ENCODE measurements at regions not wholly inside any gene's neighbourhood (a gene's known extent, or its start where the extent isn't known, plus 50 kb on each side); places are given as distances from the start of the nearest gene placed in this dataset.

DNA sequence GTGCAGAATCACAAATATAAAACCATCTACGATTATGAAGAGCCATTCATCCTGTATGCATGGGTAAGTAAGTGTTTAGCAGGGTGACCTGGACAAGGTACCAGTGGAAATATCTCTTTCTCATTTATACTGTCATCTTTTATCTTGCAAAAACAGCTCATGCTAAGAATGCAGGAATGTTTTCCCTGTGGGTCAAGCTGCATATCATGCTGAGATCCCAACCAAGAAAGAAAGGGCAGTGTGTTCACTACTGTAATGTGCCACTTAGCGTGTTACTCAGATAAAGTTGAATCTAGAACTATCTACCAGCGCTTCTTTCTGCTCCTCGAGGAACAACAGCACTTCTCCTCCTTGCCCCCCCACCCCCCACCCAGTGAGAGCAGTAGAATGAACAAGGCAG lies 212.7 kb upstream of the TBL1X start:
- Histone ChIP-seq H3K9me3 (ENCODE audit: control insufficient read depth, insufficient read depth, low read length) (no peaks in the 10 kb centered on the region), H3K27ac (ENCODE audit: low read depth, low read length) (no peak overlapping the region), H3K27me3 (ENCODE audit: control insufficient read depth, insufficient read depth, low read length) (no peaks in the 10 kb centered on the region), H3K4me3 (ENCODE audit: low read depth, low read length) (no peak overlapping the region)
- TF ChIP-seq, protein P1, sequence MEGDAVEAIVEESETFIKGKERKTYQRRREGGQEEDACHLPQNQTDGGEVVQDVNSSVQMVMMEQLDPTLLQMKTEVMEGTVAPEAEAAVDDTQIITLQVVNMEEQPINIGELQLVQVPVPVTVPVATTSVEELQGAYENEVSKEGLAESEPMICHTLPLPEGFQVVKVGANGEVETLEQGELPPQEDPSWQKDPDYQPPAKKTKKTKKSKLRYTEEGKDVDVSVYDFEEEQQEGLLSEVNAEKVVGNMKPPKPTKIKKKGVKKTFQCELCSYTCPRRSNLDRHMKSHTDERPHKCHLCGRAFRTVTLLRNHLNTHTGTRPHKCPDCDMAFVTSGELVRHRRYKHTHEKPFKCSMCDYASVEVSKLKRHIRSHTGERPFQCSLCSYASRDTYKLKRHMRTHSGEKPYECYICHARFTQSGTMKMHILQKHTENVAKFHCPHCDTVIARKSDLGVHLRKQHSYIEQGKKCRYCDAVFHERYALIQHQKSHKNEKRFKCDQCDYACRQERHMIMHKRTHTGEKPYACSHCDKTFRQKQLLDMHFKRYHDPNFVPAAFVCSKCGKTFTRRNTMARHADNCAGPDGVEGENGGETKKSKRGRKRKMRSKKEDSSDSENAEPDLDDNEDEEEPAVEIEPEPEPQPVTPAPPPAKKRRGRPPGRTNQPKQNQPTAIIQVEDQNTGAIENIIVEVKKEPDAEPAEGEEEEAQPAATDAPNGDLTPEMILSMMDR (IDR thresholded peaks at IDR 0.05; ENCODE audit: low read depth, low read length), result no peak
- CTCF ChIA-PET, result interaction anchor here (0.6 kb wide), 1 partner anchor 83 kb away, joined by 3 read pairs; no protein-coding TSS in a partner anchor
- POLR2A ChIA-PET, result no interaction called here
- DNase-seq (ENCODE audit: low read depth, low spot score), result no peak

DNA sequence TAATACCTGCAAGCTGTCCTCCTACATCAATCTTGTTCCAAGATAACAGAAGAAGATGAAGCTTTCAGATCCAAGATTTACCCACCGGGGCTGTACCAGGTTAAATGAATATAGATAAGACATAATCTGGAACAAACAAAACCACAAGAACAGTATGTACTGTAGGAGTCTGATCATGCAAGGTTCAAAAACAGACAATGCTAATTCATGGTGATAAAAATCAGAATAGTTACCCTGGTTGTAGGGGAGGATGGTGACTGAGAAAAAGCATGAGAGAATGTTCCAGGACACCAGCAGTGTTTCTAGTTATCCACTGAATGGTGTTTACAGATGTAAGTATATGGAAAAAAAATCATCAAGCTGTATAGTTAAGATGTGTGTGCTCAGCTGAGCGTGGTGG lies 211.6 kb upstream of the TBL1X start:
- ChIA-PET POLR2A (no interaction called here), CTCF (no interaction called here)
- Histone ChIP-seq H3K4me3 (ENCODE audit: low read depth, low read length) (no peak overlapping the region), H3K27me3 (ENCODE audit: control insufficient read depth, insufficient read depth, low read length) (no peaks in the 10 kb centered on the region), H3K27ac (ENCODE audit: low read depth, low read length) (no peak overlapping the region), H3K9me3 (ENCODE audit: control insufficient read depth, insufficient read depth, low read length) (no peaks in the 10 kb centered on the region)
- DNase-seq (ENCODE audit: low read depth, low spot score), result no peak
- TF ChIP-seq, protein P1 (IDR thresholded peaks at IDR 0.05; ENCODE audit: low read depth, low read length), result no peak

DNA sequence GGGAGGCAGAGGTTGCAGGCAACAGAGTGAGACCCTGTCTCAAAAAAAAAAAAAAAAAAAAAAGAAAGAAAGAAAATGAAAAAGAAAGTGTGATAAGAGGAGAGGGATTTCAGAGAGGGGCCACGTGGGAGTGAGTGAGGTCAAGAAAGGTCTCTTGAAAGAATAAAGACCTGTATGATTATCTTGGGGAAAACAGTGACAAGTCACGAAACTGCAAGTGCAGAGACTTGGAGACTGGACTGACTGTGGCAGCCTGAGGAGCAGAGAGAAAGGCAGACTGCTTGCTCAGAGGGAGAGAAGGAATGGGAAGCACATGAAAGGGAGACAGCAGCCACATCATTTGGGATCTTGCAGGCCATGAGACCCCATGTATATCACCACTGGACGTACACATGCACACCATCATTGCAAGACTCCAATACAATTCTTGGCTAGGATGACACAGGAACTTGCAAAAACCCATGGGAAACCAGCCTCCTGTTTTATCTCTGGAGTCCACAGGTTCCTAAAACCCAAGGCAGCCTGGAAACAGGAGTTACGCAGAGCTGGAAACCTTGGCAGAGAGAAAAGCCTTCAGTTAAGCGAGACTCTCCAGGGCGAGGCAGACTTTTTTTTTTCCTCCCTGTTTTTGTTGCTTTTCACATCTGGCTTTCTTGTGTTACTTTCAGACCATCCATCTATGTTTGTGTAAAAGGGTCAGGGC lies 207.0 kb upstream of the TBL1X start:
- H3K27me3 ChIP-seq (ENCODE audit: control insufficient read depth, insufficient read depth, low read length), result no peaks in the 10 kb centered on the region
- H3K9me3 ChIP-seq (ENCODE audit: control insufficient read depth, insufficient read depth, low read length), result no peaks in the 10 kb centered on the region
- no peak overlapping the region for H3K27ac ChIP-seq (ENCODE audit: low read depth, low read length)
- ChIA-PET POLR2A (no interaction called here), CTCF (no interaction called here)
- no peak for DNase-seq (ENCODE audit: low read depth, low spot score)
- H3K4me3 ChIP-seq (ENCODE audit: low read depth, low read length), result no peak overlapping the region
- TF ChIP-seq, protein P1 (IDR thresholded peaks at IDR 0.05; ENCODE audit: low read depth, low read length), result no peak

GRCh38 chrX:9258421-9259104 lies 206.3 kb upstream of the TBL1X start:
- no peaks in the 10 kb centered on the region for H3K27me3 ChIP-seq (ENCODE audit: control insufficient read depth, insufficient read depth, low read length)
- DNase-seq (ENCODE audit: low read depth, low spot score), result no peak
- H3K9me3 ChIP-seq (ENCODE audit: control insufficient read depth, insufficient read depth, low read length), result no peaks in the 10 kb centered on the region
- ChIA-PET POLR2A (no interaction called here), CTCF (no interaction called here)
- H3K4me3 ChIP-seq (ENCODE audit: low read depth, low read length), result no peak overlapping the region
- TF ChIP-seq, protein P1 (IDR thresholded peaks at IDR 0.05; ENCODE audit: low read depth, low read length), result no peak
- no peak overlapping the region for H3K27ac ChIP-seq (ENCODE audit: low read depth, low read length)

DNA sequence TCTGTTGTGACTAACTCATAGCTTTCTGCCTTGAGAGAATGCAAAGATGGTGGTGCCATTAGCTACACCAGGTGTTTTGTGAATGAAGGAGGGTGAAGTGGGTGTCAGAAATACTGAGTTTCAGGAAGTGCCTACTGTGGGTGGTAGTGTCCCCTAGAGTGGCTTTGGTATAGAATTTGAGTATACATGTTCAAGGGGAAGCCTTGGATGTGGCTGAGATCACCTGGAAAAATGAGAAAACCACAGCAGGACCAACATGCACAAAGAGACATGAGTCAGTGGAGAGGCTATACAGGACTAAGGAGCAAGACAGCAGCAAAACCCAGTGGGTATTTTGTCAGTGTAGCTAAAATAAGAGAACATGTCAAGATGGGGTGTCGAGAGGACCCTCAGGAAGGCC lies 204.3 kb upstream of the TBL1X start:
- H3K27me3 ChIP-seq (ENCODE audit: control insufficient read depth, insufficient read depth, low read length), result no peaks in the 10 kb centered on the region
- no peaks in the 10 kb centered on the region for H3K9me3 ChIP-seq (ENCODE audit: control insufficient read depth, insufficient read depth, low read length)
- ChIA-PET CTCF (no interaction called here), POLR2A (no interaction called here)
- TF ChIP-seq, protein P1 (IDR thresholded peaks at IDR 0.05; ENCODE audit: low read depth, low read length), result no peak
- no peak overlapping the region for H3K27ac ChIP-seq (ENCODE audit: low read depth, low read length)
- no peak overlapping the region for H3K4me3 ChIP-seq (ENCODE audit: low read depth, low read length)
- no peak for DNase-seq (ENCODE audit: low read depth, low spot score)

Measured in AG04450 (cell line).